ENCODE measurements at regions not wholly inside any gene's neighbourhood (a gene's known extent, or its start where the extent isn't known, plus 50 kb on each side); places are given as distances from the start of the nearest gene placed in this dataset.

DNA sequence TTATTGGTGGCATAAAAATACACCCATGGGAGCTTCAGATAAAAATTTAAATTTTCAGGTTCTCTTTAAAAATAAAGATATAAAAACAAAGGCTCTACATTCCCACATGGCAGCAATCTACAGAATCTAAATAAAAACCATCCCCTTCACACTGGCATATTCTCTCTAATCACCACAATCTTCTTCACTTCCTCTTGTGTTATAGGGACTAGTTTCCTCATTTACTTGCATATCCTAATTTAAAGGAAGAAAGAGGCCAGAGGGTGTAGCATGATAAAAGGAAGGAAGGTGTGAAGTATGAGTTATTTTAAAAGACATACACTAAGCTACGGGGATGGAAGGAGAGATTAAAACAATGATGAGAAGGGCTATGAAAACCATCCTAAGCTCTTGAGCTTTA is 390.5 kb downstream of the ZNF608 start:
- no peak for DNase-seq (ENCODE audit: low read depth)

DNA sequence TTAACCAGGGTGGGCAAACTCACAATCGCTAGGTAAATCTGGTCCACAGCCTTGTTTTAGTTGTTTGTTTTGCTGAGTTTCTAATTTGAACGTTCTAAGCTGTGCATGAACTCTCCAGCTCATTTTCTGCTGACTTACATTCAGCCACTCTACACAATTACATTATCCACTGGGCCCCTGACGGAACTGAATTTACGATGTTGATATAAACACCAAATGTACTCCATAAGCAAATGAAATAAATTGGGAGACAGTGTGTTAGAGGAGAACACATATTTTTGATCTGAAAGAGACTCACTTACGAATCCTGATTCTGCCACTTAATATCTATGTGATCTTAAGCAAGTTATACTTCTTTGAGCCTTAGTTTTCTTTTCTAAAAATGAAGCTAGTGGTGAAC is 393.4 kb downstream of the ZNF608 start:
- no peak for DNase-seq (ENCODE audit: low read depth)
- TF ChIP-seq, protein P1, sequence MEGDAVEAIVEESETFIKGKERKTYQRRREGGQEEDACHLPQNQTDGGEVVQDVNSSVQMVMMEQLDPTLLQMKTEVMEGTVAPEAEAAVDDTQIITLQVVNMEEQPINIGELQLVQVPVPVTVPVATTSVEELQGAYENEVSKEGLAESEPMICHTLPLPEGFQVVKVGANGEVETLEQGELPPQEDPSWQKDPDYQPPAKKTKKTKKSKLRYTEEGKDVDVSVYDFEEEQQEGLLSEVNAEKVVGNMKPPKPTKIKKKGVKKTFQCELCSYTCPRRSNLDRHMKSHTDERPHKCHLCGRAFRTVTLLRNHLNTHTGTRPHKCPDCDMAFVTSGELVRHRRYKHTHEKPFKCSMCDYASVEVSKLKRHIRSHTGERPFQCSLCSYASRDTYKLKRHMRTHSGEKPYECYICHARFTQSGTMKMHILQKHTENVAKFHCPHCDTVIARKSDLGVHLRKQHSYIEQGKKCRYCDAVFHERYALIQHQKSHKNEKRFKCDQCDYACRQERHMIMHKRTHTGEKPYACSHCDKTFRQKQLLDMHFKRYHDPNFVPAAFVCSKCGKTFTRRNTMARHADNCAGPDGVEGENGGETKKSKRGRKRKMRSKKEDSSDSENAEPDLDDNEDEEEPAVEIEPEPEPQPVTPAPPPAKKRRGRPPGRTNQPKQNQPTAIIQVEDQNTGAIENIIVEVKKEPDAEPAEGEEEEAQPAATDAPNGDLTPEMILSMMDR (IDR thresholded peaks at IDR 0.05; ENCODE audit: control insufficient read depth, insufficient read depth, low read depth, low read length, missing control alignments), result no peak

More for the DNA sequence above, 390.5 kb downstream of the ZNF608 start:
- TF ChIP-seq, protein P1 (IDR thresholded peaks at IDR 0.05; ENCODE audit: control insufficient read depth, insufficient read depth, low read depth, low read length, missing control alignments), result no peak
- H3K4me3 ChIP-seq (ENCODE audit: control insufficient read depth, low read depth, low read length), result no peak overlapping the region

DNA sequence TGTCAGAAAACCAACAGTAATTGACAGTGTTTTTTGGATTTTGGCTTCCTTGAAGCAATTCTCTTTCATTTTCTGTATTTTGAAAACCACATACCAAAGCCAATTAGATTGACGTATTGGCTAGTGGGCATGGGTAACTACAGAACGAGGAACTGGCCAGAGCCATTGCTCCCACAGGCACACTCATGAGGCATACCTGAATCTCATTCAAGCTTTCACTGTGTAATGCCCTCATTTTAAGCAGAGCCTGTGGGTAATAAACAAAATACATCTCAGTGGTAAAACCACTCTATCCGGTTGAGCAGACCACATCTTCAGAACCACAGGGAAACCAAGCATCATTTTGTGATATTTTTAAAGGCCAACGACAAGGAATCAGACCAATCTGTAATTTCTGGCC is 394.1 kb downstream of the ZNF608 start:
- TF ChIP-seq, protein P1 (IDR thresholded peaks at IDR 0.05; ENCODE audit: control insufficient read depth, insufficient read depth, low read depth, low read length, missing control alignments), result no peak
- DNase-seq (ENCODE audit: low read depth), result no peak
- no peak overlapping the region for H3K4me3 ChIP-seq (ENCODE audit: control insufficient read depth, low read depth, low read length)

More for the DNA sequence above, 393.4 kb downstream of the ZNF608 start:
- H3K4me3 ChIP-seq (ENCODE audit: control insufficient read depth, low read depth, low read length), result no peak overlapping the region

DNA sequence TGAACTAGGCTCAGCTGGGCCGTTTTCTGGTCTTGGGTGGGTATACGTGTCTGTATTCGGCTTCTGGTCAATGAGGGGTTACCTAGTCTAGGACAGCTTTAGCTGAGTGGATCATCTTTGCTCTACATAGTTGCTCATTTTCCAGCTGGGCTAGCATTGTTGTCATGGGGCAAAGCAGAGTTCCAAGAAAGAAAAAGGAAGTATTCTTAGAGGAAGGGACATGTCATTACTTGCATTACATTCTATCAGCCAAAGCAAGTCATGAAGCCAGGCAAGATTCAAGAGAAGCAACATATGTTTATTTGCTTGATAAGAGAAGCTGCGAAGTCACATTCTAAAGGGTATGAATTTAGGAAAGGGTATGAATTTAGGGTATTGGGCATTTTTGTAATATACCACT is 396.5 kb downstream of the ZNF608 start:
- no peak overlapping the region for H3K4me3 ChIP-seq (ENCODE audit: control insufficient read depth, low read depth, low read length)
- no peak for DNase-seq (ENCODE audit: low read depth)
- TF ChIP-seq, protein P1 (IDR thresholded peaks at IDR 0.05; ENCODE audit: control insufficient read depth, insufficient read depth, low read depth, low read length, missing control alignments), result no peak

DNA sequence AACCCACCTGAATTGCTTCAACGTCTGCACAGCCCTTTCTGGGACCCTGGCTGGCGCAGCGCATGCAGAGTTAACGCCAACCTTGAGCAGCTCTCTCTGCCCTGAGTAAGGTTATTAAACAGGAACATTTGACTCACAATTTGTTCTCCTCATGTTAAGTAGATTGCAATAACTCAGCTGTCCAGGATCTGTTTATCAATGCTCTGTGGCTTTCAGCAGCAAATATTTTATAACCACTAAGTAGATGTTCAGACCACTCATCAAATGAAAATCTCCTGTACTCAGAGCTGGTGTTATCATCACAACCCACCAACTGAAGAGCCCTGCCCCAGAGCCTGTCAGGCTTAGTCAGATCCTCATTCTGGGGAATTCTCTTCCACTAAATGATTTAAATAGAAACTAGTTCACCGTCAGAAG is 403.0 kb downstream of the ZNF608 start:
- DNase-seq (ENCODE audit: low read depth), result peak; percentile 18
- TF ChIP-seq, protein P1 (IDR thresholded peaks at IDR 0.05; ENCODE audit: control insufficient read depth, insufficient read depth, low read depth, low read length, missing control alignments), result no peak
- no peak overlapping the region for H3K4me3 ChIP-seq (ENCODE audit: control insufficient read depth, low read depth, low read length)

DNA sequence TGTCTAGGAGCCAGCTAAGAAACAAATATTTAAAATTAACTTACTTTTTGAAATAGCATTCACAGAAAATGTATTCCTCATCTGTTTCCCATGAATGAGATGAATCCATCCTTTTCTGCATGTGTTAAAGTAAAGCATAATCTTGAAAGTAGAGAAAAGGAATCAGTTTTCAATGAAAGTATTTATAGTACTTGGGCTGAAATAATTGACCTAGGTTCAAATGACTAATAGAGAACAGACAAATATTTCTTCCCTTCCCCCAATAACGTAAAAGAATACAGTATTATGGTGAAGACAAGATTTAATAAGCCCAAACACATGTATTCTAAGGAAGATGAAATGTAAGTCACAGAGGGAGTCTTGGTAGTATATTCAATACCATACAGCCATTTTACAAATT is 403.5 kb downstream of the ZNF608 start:
- no peak overlapping the region for H3K4me3 ChIP-seq (ENCODE audit: control insufficient read depth, low read depth, low read length)
- TF ChIP-seq, protein P1 (IDR thresholded peaks at IDR 0.05; ENCODE audit: control insufficient read depth, insufficient read depth, low read depth, low read length, missing control alignments), result no peak
- no peak for DNase-seq (ENCODE audit: low read depth)

DNA sequence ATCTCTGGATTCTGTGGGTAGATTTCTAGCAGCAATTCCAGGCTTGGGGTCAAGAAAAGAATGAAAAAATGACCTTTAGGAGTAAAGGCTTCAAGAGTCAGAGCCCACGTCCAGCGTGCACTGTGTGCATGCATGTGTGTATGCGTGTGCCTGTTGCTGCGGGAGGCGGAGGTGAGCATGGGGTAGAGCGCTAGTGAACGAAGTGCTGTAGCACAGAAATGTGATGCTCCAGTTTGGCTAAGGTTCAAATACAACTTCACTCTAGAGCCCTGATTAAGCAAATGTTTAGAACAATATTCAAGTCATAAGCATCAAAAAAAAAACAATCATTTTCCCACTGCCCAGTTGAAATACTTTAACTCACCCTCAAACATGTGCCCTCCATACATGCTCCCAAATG is 403.9 kb downstream of the ZNF608 start:
- H3K4me3 ChIP-seq (ENCODE audit: control insufficient read depth, low read depth, low read length), result no peak overlapping the region
- TF ChIP-seq, protein P1 (IDR thresholded peaks at IDR 0.05; ENCODE audit: control insufficient read depth, insufficient read depth, low read depth, low read length, missing control alignments), result no peak
- DNase-seq (ENCODE audit: low read depth), result no peak
